Prostate gland (tissue), 2 donors: ENCODE measurements at regions not wholly inside any gene's neighbourhood (a gene's known extent, or its start where the extent isn't known, plus 50 kb on each side); places are given as distances from the start of the nearest gene placed in this dataset.

Experiments used
- DNase-seq: peaks from one replicate; pipeline ENCODE4 v3.0.0-alpha.2; 2019; ENCODE audit warnings: low spot score
- H3K27ac ChIP-seq, 2 donors: fragments of 200-600 bp; sonication (generic); 2 replicates each; pipeline ENCODE4 v1.5.1; 2017 to 2019
- H3K27me3 ChIP-seq: fragments of 200-600 bp; sonication (generic); replicated peaks from 2 replicates; pipeline ENCODE4 v1.5.1; 2019; ENCODE audit not compliant: insufficient read depth
- H3K36me3 ChIP-seq, 2 donors: fragments of 200-600 bp; sonication (generic); 1 replicate in 1 of 2; 2 replicates in 1 of 2; pipeline versions ENCODE4 v1.5.1 to v1.8.1; 2017 to 2019
- H3K4me1 ChIP-seq: fragments of 200-600 bp; sonication (generic); replicated peaks from 2 replicates; pipeline ENCODE4 v1.5.1; 2019
- H3K4me3 ChIP-seq, 2 donors: fragments of 200-600 bp; sonication (generic); 2 replicates each; pipeline ENCODE4 v1.5.1; 2017 to 2019
- H3K9me3 ChIP-seq: fragments of 200-600 bp; sonication (generic); 2 replicates; pipeline ENCODE4 v1.5.1; 2017
- POLR2A ChIP-seq: fragments of 450-650 bp; IDR thresholded peaks from one replicate; pipeline ENCODE4 v1.6.1; 2016; ENCODE audit warnings: antibody characterized with exemption, mild to moderate bottlenecking
- POLR2AphosphoS5 ChIP-seq: sonication (generic); formaldehyde crosslinking; IDR thresholded peaks from one replicate; pipeline ENCODE4 v1.6.1; 2017; ENCODE audit warnings: antibody characterized with exemption
- WGBS: methylation state at CpG from one replicate; pipeline ENCODE4 v1.1.5; 2018; 5-methylcytosine and 5-hydroxymethylcytosine counted together
- intact Hi-C: fragments of 100-400 bp; cut with DNase I; formaldehyde crosslinking; loops from one replicate; pipeline ENCODE4 v1.14.2; 2022
- TF ChIP-seq, protein P1 (sequence below), 4 experiments: fragments of 200-600 bp in 2 of 4; fragments of 450-650 bp in 2 of 4; sonication (generic) in 2 of 4; IDR thresholded peaks; 1 replicate in 3 of 4; 2 replicates in 1 of 4; pipeline ENCODE4 v1.5.1; 2016 to 2019; ENCODE audit warnings: antibody characterized with exemption in 4 of 4, mild to moderate bottlenecking in 2 of 4, moderate library complexity in 2 of 4

DNA sequence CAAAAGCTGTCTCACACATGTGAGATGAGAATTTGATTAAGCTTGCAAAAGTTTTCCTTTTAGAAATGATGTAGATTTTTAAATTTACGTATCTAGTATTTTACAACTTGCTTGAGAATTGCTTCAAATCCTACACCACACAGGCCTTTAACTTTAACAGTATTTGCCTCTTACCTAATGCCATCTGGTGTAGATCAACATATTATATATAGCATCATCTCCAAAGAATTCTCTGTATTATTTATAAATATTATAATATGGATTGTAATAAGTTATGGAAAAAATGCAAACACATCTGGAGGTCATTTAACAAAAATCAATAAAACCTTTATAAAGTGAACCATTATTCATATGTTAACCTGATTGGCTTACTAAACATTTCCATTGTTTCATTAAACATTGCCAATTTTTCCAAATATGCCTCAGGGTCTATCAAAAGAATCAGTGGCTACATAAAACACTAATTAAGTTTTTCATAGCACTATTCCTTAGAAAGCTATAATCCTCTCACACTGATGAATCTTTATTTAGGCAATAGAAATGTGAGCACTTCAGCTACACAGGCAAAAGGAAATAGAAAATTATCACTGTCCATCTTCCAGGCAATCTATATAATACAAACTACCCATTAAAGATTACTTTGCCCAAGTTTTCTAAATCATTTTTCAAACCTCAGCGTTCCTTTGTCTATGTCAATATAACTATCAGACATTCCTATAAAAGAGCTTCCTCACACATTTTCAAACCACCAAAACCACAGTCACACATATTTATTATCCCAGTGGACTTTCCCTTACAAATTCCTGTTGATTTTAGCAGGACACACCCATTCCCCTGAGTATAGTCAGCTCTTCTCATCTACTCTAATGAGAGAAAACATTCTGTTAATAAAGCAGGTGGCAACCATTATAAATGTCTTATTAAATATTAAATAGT is 83.5 kb upstream of the INTU start:
- no peaks in the 10 kb centered on the region for H3K4me1 ChIP-seq
- no peak overlapping the region for H3K27ac ChIP-seq
- no peaks in the 10 kb centered on the region for H3K9me3 ChIP-seq
- DNase-seq: no peak
- intact Hi-C loops: no loop called here
- no peaks in the 10 kb centered on the region for H3K27me3 ChIP-seq
- no peak overlapping the region for H3K4me3 ChIP-seq
- WGBS: 48% methylated on average over 2 of the region's 2 CpGs
- TF ChIP-seq POLR2A: no peak
- TF ChIP-seq, protein P1, sequence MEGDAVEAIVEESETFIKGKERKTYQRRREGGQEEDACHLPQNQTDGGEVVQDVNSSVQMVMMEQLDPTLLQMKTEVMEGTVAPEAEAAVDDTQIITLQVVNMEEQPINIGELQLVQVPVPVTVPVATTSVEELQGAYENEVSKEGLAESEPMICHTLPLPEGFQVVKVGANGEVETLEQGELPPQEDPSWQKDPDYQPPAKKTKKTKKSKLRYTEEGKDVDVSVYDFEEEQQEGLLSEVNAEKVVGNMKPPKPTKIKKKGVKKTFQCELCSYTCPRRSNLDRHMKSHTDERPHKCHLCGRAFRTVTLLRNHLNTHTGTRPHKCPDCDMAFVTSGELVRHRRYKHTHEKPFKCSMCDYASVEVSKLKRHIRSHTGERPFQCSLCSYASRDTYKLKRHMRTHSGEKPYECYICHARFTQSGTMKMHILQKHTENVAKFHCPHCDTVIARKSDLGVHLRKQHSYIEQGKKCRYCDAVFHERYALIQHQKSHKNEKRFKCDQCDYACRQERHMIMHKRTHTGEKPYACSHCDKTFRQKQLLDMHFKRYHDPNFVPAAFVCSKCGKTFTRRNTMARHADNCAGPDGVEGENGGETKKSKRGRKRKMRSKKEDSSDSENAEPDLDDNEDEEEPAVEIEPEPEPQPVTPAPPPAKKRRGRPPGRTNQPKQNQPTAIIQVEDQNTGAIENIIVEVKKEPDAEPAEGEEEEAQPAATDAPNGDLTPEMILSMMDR (IDR thresholded peaks at IDR 0.05): no peak
- TF ChIP-seq POLR2AphosphoS5: no peak
- H3K36me3 ChIP-seq: no peaks in the 10 kb centered on the region

DNA sequence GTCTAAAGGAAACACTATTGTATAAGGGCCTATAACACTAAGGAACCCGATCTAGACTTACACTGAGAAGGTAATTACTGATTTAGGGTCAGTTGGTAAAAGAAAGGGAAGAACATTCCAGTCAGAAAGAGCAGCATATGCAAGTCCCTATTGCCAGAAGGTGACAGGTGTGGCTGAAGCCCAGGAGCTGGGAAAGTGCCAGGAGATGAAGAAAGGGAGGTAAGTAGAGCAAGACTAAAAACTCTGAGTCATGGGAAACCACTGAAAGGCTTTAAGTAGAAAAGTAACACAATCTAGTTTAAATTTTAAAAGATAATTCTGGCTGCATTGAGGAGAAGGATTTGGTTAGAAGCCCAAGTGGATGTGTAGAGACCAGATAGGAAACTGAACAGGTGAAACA is 77.7 kb upstream of the INTU start:
- 58% methylated on average over 1 of the region's 1 CpG for WGBS
- TF ChIP-seq POLR2A: no peak
- TF ChIP-seq, protein P1 (IDR thresholded peaks at IDR 0.05): no peak
- TF ChIP-seq POLR2AphosphoS5: no peak
- Histone ChIP-seq H3K27ac (no peak overlapping the region), H3K36me3 (no peaks in the 10 kb centered on the region), H3K9me3 (no peaks in the 10 kb centered on the region), H3K4me1 (no peaks in the 10 kb centered on the region), H3K27me3 (no peaks in the 10 kb centered on the region), H3K4me3 (no peak overlapping the region)
- DNase-seq: no peak
- intact Hi-C loops: no loop called here

DNA sequence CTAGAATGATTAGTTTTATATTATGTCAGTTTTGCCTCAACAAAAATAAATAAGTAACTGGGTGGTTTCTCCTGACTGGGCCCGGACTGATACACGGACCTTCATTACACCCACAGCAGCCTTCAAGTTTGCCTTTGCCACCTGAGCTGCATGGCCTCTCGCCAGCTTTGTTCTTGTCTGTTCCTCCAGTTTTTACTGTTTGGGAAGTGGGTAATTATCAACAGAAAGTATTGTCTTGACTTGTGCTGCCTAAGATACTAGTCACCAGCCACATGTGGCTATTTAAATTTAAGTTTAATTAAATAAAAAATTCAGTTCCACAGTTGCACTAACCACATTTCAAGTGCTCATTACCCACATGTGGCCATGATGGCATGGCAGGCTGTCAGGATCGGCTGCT is 74.7 kb upstream of the INTU start:
- Histone ChIP-seq H3K27me3 (no peaks in the 10 kb centered on the region), H3K36me3 (no peaks in the 10 kb centered on the region), H3K9me3 (no peaks in the 10 kb centered on the region), H3K27ac (no peak overlapping the region), H3K4me3 (no peak overlapping the region), H3K4me1 (no peaks in the 10 kb centered on the region)
- 68% methylated on average over 4 of the region's 4 CpGs for WGBS
- no peak for TF ChIP-seq POLR2A
- TF ChIP-seq, protein P1 (IDR thresholded peaks at IDR 0.05): no peak
- TF ChIP-seq POLR2AphosphoS5: no peak
- intact Hi-C loops: no loop called here
- DNase-seq: no peak

- 88% methylated on average over 4 of the region's 4 CpGs for WGBS
- TF ChIP-seq, protein P1 (IDR thresholded peaks at IDR 0.05): no peak
- no peak for TF ChIP-seq POLR2A
- no peak for DNase-seq
These were observed 74.0 kb upstream of the INTU start for GRCh38 chr4:127558489-127559407.

More at GRCh38 chr4:127558489-127559407, 74.0 kb upstream of the INTU start:
- no peak overlapping the region for H3K4me3 ChIP-seq
- H3K27ac ChIP-seq: no peak overlapping the region
- intact Hi-C loops: no loop called here
- no peaks in the 10 kb centered on the region for H3K4me1 ChIP-seq
- H3K27me3 ChIP-seq: no peaks in the 10 kb centered on the region
- H3K9me3 ChIP-seq: no peaks in the 10 kb centered on the region
- H3K36me3 ChIP-seq: no peaks in the 10 kb centered on the region
